IMR-90 (cell line): ENCODE measurements at regions not wholly inside any gene's neighbourhood (a gene's known extent, or its start where the extent isn't known, plus 50 kb on each side); places are given as distances from the start of the nearest gene placed in this dataset.

Experiments
- ATAC-seq: fragments of 200-7000 bp; cut with Tn5 transposase; 2 replicates; pipeline ENCODE4 v1.9.1; 2020; ENCODE audit warnings: low read depth, mild to moderate bottlenecking, moderate library complexity
- BruUV-seq: library from RNA; stranded (reverse); fragments of 400-500 nt; replicated peaks from 2 replicates; lab custom pipeline; 2021; lab: Mats Ljungman, UMichigan
- CTCF ChIA-PET: fragments of 300-600 bp; formaldehyde crosslinking; extraction: SDS; loops from one replicate; lab custom pipeline; 2021; ENCODE audit warnings: antibody characterized with exemption; lab: Yijun Ruan, JAX
- POLR2A ChIA-PET: fragments of 300-600 bp; sonication (Branson Sonifier 250); formaldehyde crosslinking; loops from one replicate; lab custom pipeline; 2022; ENCODE audit warnings: antibody characterized with exemption; ENCODE audit not compliant: unreplicated experiment; lab: Charles Lee
- DNase-seq: peaks from one replicate; pipeline ENCODE4 v3.0.0; 2013
- H2AFZ ChIP-seq: replicated peaks from 2 replicates; pipeline ENCODE3; 2013; ENCODE audit warnings: low read length, mild to moderate bottlenecking; ENCODE audit not compliant: poor library complexity
- H2AK5ac ChIP-seq: 2 replicates; pipeline ENCODE4 v1.6.1; 2013; ENCODE audit warnings: low read depth, low read length, inconsistent platforms
- H2AK9ac ChIP-seq: replicated peaks from 2 replicates; pipeline ENCODE3; 2013; ENCODE audit warnings: mild to moderate bottlenecking, low read depth, low read length, moderate library complexity; ENCODE audit not compliant: poor library complexity
- H2BK120ac ChIP-seq: 2 replicates; pipeline ENCODE4 v1.6.1; 2013; ENCODE audit warnings: low read depth, low read length, inconsistent platforms
- H2BK15ac ChIP-seq: 3 replicates; pipeline ENCODE4 v1.6.1; 2013; ENCODE audit warnings: low read depth, low read length, inconsistent platforms
- H2BK20ac ChIP-seq: 2 replicates; pipeline ENCODE4 v1.6.1; 2013; ENCODE audit warnings: low read depth, mild to moderate bottlenecking, inconsistent platforms, low read length, moderate library complexity
- H2BK5ac ChIP-seq: 2 replicates; pipeline ENCODE4 v1.6.1; 2013; ENCODE audit warnings: mild to moderate bottlenecking, low read depth, low read length, inconsistent platforms; ENCODE audit not compliant: poor library complexity, severe bottlenecking
- H3K14ac ChIP-seq: replicated peaks from 2 replicates; pipeline ENCODE4 v1.6.1; 2013; ENCODE audit warnings: low read depth, low read length, inconsistent platforms
- H3K18ac ChIP-seq: 2 replicates; pipeline ENCODE4 v1.6.1; 2013; ENCODE audit warnings: low read depth, low read length, control low read depth
- H3K23ac ChIP-seq: 2 replicates; pipeline ENCODE4 v1.6.1; 2013; ENCODE audit warnings: low read depth, low read length, inconsistent platforms
- H3K27ac ChIP-seq: 2 replicates; pipeline ENCODE4 v1.5.1; 2013; ENCODE audit warnings: mild to moderate bottlenecking, control low read depth, low read length; ENCODE audit not compliant: insufficient read depth
- H3K27me3 ChIP-seq: 2 replicates; pipeline ENCODE4 v1.6.1; 2013; ENCODE audit warnings: low read length; ENCODE audit not compliant: control insufficient read depth, insufficient read depth
- H3K36me3 ChIP-seq: 2 replicates; pipeline ENCODE4 v1.6.1; 2013; ENCODE audit warnings: low read length, mixed read lengths; ENCODE audit not compliant: control insufficient read depth, insufficient read depth
- H3K4ac ChIP-seq: 2 replicates; pipeline ENCODE4 v1.6.1; 2013; ENCODE audit warnings: low read depth, low read length, inconsistent platforms
- H3K4me1 ChIP-seq: 2 replicates; pipeline ENCODE4 v1.6.1; 2013; ENCODE audit warnings: low read length, mixed read lengths; ENCODE audit not compliant: control insufficient read depth, insufficient read depth
- H3K4me2 ChIP-seq: 2 replicates; pipeline ENCODE4 v1.6.1; 2013; ENCODE audit warnings: low read depth, mild to moderate bottlenecking, control low read depth, low read length, moderate library complexity
- H3K4me3 ChIP-seq: 2 replicates; pipeline ENCODE4 v1.5.1; 2013; ENCODE audit warnings: low read depth, mild to moderate bottlenecking, control low read depth, low read length, moderate library complexity; ENCODE audit not compliant: insufficient read depth
- H3K56ac ChIP-seq: 2 replicates; pipeline ENCODE4 v1.6.1; 2013; ENCODE audit warnings: low read length, inconsistent platforms; ENCODE audit not compliant: insufficient read depth; ENCODE audit errors: extremely low read depth
- H3K79me1 ChIP-seq, 2 experiments: 2 replicates each; pipeline ENCODE4 v1.6.1; 2013; ENCODE audit warnings: low read length in 2 of 2, inconsistent platforms in 1 of 2, low read depth in 1 of 2
- H3K9ac ChIP-seq: 2 replicates; pipeline ENCODE4 v1.6.1; 2013; ENCODE audit warnings: low read depth, low read length, control low read depth
- H3K9me1 ChIP-seq: 2 replicates; pipeline ENCODE4 v1.6.1; 2013; ENCODE audit warnings: low read length, inconsistent platforms; ENCODE audit not compliant: insufficient read depth
- H3K9me3 ChIP-seq: 2 replicates; pipeline ENCODE4 v1.6.1; 2013; ENCODE audit warnings: low read length; ENCODE audit not compliant: control insufficient read depth, insufficient read depth
- H4K20me1 ChIP-seq: 2 replicates; pipeline ENCODE4 v1.6.1; 2013; ENCODE audit warnings: low read length, inconsistent platforms; ENCODE audit not compliant: insufficient read depth
- H4K5ac ChIP-seq: 2 replicates; pipeline ENCODE4 v1.6.1; 2013; ENCODE audit warnings: mild to moderate bottlenecking, low read depth, low read length, control low read depth
- H4K8ac ChIP-seq, 2 experiments: 2 replicates each; pipeline ENCODE4 v1.6.1; 2013; ENCODE audit warnings: low read depth in 2 of 2, low read length in 2 of 2, control low read depth in 1 of 2, inconsistent platforms in 1 of 2
- H4K91ac ChIP-seq: 2 replicates; pipeline ENCODE4 v1.6.1; 2013; ENCODE audit warnings: low read depth, low read length, inconsistent platforms; ENCODE audit not compliant: insufficient read depth
- CHD1 ChIP-seq: IDR thresholded peaks from 2 replicates; pipeline ENCODE4 v1.6.1; 2012; ENCODE audit warnings: low read depth, low read length, improper control_type of control experiment
- ELK1 ChIP-seq: fragments of 150-350 bp; IDR thresholded peaks from 2 replicates; pipeline ENCODE4 v1.6.1; 2016; ENCODE audit warnings: low read depth, mild to moderate bottlenecking, low read length, moderate library complexity, borderline replicate concordance
- MAFK ChIP-seq: IDR thresholded peaks from 2 replicates; pipeline ENCODE4 v1.6.1; 2012; ENCODE audit warnings: low read depth, low read length, improper control_type of control experiment
- MAZ ChIP-seq: IDR thresholded peaks from 2 replicates; pipeline ENCODE4 v1.6.1; 2012; ENCODE audit warnings: low read depth, mild to moderate bottlenecking, low read length, improper control_type of control experiment, moderate library complexity, borderline replicate concordance
- NFE2L2 ChIP-seq: fragments of 150-350 bp; IDR thresholded peaks from 2 replicates; pipeline ENCODE4 v1.6.1; 2016; ENCODE audit warnings: low read depth, mild to moderate bottlenecking, low read length
- RFX5 ChIP-seq: IDR thresholded peaks from 2 replicates; pipeline ENCODE4 v1.8.0; 2012; ENCODE audit warnings: low read depth, mild to moderate bottlenecking, low read length, moderate library complexity
- SMC3 ChIP-seq: fragments of 150-350 bp; IDR thresholded peaks from 2 replicates; pipeline ENCODE4 v1.6.1; 2016; ENCODE audit warnings: low read depth, mild to moderate bottlenecking, antibody characterized with exemption, low read length, moderate library complexity
- USF2 ChIP-seq: fragments of 150-350 bp; IDR thresholded peaks from 2 replicates; pipeline ENCODE4 v1.6.1; 2017; ENCODE audit warnings: mild to moderate bottlenecking, antibody characterized with exemption, low read length, low read depth
- WGBS, 2 experiments: methylation state at CpG; one replicate each; pipeline versions ENCODE4 v1.1.5 to v1.1.7; 2013; ENCODE audit warnings: missing lambda C conversion rate in 2 of 2; ENCODE audit not compliant: insufficient read length in 1 of 2; ENCODE audit errors: extremely low coverage in 2 of 2; 5-methylcytosine and 5-hydroxymethylcytosine counted together
- dilution Hi-C: fragments of 300-500 bp; cut with HindIII; formaldehyde crosslinking; loops from one replicate; pipeline ENCODE4 v1.14.3; 2018; ENCODE audit warnings: low sequenced_read_pairs; ENCODE audit not compliant: unreplicated experiment
- in situ Hi-C: fragments of 300-500 bp; cut with MboI; formaldehyde crosslinking; loops from 3 replicates; pipeline ENCODE4 v1.14.3; 2019; ENCODE audit warnings: low sequenced_read_pairs, inconsistent platforms, mixed read lengths
- intact Hi-C: fragments of 100-400 bp; cut with micrococcal nuclease; formaldehyde crosslinking; loops from 2 replicates; pipeline ENCODE4 v1.10.0; 2022

GRCh38 chr3:66756468-66757036 lies 241.6 kb upstream of the KBTBD8 start:
- Histone ChIP-seq H2BK15ac (no peak overlapping the region), H3K4me2 (no peak overlapping the region), H3K9ac (no peak overlapping the region), H2BK120ac (no peak overlapping the region), H3K79me1 (no peaks in the 10 kb centered on the region), H3K56ac (no peak overlapping the region), H3K23ac (no peak overlapping the region), H3K36me3 (no peaks in the 10 kb centered on the region), H2BK20ac (no peak overlapping the region), H3K9me3 (no peaks in the 10 kb centered on the region), H3K18ac (no peak overlapping the region), H3K4me1 (0 out of 2 replicates have a peak, but pooled peaks cover 2% of the 10 kb centered on the region), H2AFZ (no peak overlapping the region), H4K91ac (no peak overlapping the region), H4K20me1 (no peaks in the 10 kb centered on the region), H2AK5ac (no peak overlapping the region), H4K8ac (no peak overlapping the region), H3K9me1 (no peaks in the 10 kb centered on the region), H2BK5ac (no peak overlapping the region), H2AK9ac (no peak overlapping the region), H3K27me3 (no peaks in the 10 kb centered on the region), H3K4me3 (no peak overlapping the region), H3K27ac (no peak overlapping the region), H3K14ac (no peak overlapping the region; the same call in 1 of the 2 replicates), H4K5ac (no peak overlapping the region), H3K4ac (no peak overlapping the region)
- CTCF ChIA-PET: no interaction called here
- intact Hi-C loops: no loop called here
- WGBS, 2 experiments: 100% methylated on average over 1 of the region's 8 CpGs; no CpG with 5 or more reads in 1 of the 2 experiments
- BruUV-seq: no TSS peak
- DNase-seq (peak; percentile 40), ATAC-seq (no peak)
- TF ChIP-seq NFE2L2 (no peak), ELK1 (no peak), MAFK (no peak), USF2 (no peak), SMC3 (no peak), CHD1 (no peak), RFX5 (no peak), MAZ (no peak)
- in situ Hi-C loops: no loop called here
- POLR2A ChIA-PET: no interaction called here
- dilution Hi-C loops: no loop called here
